NB4 (cell line): ENCODE measurements at regions not wholly inside any gene's neighbourhood (a gene's known extent, or its start where the extent isn't known, plus 50 kb on each side); places are given as distances from the start of the nearest gene placed in this dataset.

ENCODE experiments used
- MYC ChIP-seq: IDR thresholded peaks from 2 replicates; pipeline ENCODE4 v1.6.1; 2011; ENCODE audit warnings: low read depth, low read length
- POLR2A ChIP-seq: IDR thresholded peaks from 2 replicates; pipeline ENCODE4 v1.6.1; 2011; ENCODE audit warnings: mild to moderate bottlenecking; ENCODE audit not compliant: insufficient read length; ENCODE audit errors: extremely low read depth
- TF ChIP-seq, protein P1 (sequence below): IDR thresholded peaks from one replicate; pipeline ENCODE4 v1.5.1; 2012; ENCODE audit warnings: low read depth, low read length

DNA sequence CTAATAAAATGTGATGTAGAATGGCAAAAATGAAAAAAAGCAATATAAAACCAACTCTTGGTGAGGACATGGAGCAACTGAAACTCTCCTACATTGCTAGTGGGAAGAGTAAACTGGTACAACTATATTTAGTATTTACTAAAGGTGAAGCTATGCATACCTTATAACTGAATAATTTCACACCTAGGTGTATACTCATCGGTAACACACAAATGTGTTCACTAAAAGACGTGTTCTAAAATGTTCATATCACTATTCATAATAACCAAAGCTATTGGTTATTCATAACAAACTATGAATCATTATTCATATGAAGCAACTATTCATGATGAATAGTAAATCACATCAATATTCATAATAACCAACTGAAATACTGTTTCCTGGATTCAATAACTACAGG is 1030.3 kb downstream of the ROBO2 start:
- TF ChIP-seq, protein P1, sequence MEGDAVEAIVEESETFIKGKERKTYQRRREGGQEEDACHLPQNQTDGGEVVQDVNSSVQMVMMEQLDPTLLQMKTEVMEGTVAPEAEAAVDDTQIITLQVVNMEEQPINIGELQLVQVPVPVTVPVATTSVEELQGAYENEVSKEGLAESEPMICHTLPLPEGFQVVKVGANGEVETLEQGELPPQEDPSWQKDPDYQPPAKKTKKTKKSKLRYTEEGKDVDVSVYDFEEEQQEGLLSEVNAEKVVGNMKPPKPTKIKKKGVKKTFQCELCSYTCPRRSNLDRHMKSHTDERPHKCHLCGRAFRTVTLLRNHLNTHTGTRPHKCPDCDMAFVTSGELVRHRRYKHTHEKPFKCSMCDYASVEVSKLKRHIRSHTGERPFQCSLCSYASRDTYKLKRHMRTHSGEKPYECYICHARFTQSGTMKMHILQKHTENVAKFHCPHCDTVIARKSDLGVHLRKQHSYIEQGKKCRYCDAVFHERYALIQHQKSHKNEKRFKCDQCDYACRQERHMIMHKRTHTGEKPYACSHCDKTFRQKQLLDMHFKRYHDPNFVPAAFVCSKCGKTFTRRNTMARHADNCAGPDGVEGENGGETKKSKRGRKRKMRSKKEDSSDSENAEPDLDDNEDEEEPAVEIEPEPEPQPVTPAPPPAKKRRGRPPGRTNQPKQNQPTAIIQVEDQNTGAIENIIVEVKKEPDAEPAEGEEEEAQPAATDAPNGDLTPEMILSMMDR, result no peak
- TF ChIP-seq MYC, result no peak
- TF ChIP-seq POLR2A, result no peak
